ENCODE measurements at regions not wholly inside any gene's neighbourhood (a gene's known extent, or its start where the extent isn't known, plus 50 kb on each side); places are given as distances from the start of the nearest gene placed in this dataset.
"Not testable (repeated sequence)": the region's sequence is repeated elsewhere in the genome, so short reads cannot be mapped to it uniquely, and the experiment has no call there.

GRCh38 chr21:14057841-14058481 lies 152.8 kb downstream of the LIPI start:
- not testable (repeated sequence) for TF ChIP-seq L3MBTL2 (conservative IDR thresholded peaks at IDR 0.05); BHLHE40 (IDR thresholded peaks at IDR 0.05; ENCODE audit: borderline replicate concordance); PKNOX1 (IDR thresholded peaks at IDR 0.05); LEF1 (IDR thresholded peaks at IDR 0.05; ENCODE audit: borderline replicate concordance)
